WTC11 (cell line): ENCODE measurements at regions not wholly inside any gene's neighbourhood (a gene's known extent, or its start where the extent isn't known, plus 50 kb on each side); places are given as distances from the start of the nearest gene placed in this dataset.

Source experiments
- ATAC-seq: fragments of 200-7000 bp; cut with Tn5 transposase; 2 replicates; pipeline ENCODE4 v1.10.0; 2021; ENCODE audit warnings: mild to moderate bottlenecking, moderate library complexity
- CTCF ChIA-PET: fragments of 300-600 bp; sonication (Branson Sonifier 250); formaldehyde crosslinking; loops from one replicate; lab custom pipeline; 2021; ENCODE audit warnings: antibody characterized with exemption; lab: Charles Lee
- POLR2A ChIA-PET: fragments of 350-600 bp; sonication (Branson Sonifier 250); formaldehyde crosslinking; loops from one replicate; lab custom pipeline; 2021; ENCODE audit warnings: antibody characterized with exemption; lab: Charles Lee
- DNase-seq: peaks from one replicate; pipeline ENCODE4 v3.0.0; 2021; ENCODE audit warnings: low spot score
- H3K27ac Mint-ChIP-seq: 2 replicates; pipeline ENCODE4 v1.8.0; 2021; ENCODE audit warnings: mixed read lengths
- H3K27me3 Mint-ChIP-seq: 2 replicates; pipeline ENCODE4 v1.8.0; 2021; ENCODE audit warnings: low read depth, mild to moderate bottlenecking, moderate library complexity, mixed read lengths
- H3K36me3 Mint-ChIP-seq: 2 replicates; pipeline ENCODE4 v1.8.0; 2021; ENCODE audit warnings: mixed read lengths
- H3K4me1 Mint-ChIP-seq: 2 replicates; pipeline ENCODE4 v1.8.0; 2022; ENCODE audit warnings: mixed read lengths
- H3K4me3 Mint-ChIP-seq: 2 replicates; pipeline ENCODE4 v1.8.0; 2021; ENCODE audit warnings: mild to moderate bottlenecking, moderate library complexity, mixed read lengths
- H3K9me3 Mint-ChIP-seq: 2 replicates; pipeline ENCODE4 v1.8.0; 2021; ENCODE audit warnings: mixed read lengths
- ATF2 ChIP-seq: sonication (generic); formaldehyde crosslinking; IDR thresholded peaks from 2 replicates; pipeline ENCODE4 v1.8.1; 2022; ENCODE audit warnings: low read depth, missing genetic modification reagents, borderline replicate concordance
- ATF6 ChIP-seq: sonication (generic); formaldehyde crosslinking; IDR thresholded peaks from 2 replicates; pipeline ENCODE4 v1.8.1; 2023; ENCODE audit warnings: mild to moderate bottlenecking, missing genetic modification reagents
- EMX1 ChIP-seq: fragments of 250-450 bp; sonication (Bioruptor Pico); IDR thresholded peaks from 2 replicates; pipeline ENCODE4 v1.8.0; 2021; ENCODE audit warnings: mild to moderate bottlenecking
- GABPB1 ChIP-seq: sonication (generic); formaldehyde crosslinking; IDR thresholded peaks from 2 replicates; pipeline ENCODE4 v1.8.1; 2023; ENCODE audit warnings: mild to moderate bottlenecking, missing genetic modification reagents
- GTF2I ChIP-seq: fragments of 250-450 bp; sonication (Bioruptor Pico); conservative IDR thresholded peaks from 2 replicates; pipeline ENCODE4 v1.4.0; 2021; ENCODE audit warnings: mild to moderate bottlenecking
- HMGA2 ChIP-seq: fragments of 250-450 bp; sonication (Bioruptor Pico); IDR thresholded peaks from 2 replicates; pipeline ENCODE4 v1.4.0; 2021; ENCODE audit warnings: mild to moderate bottlenecking, moderate library complexity
- IRF1 ChIP-seq: sonication (generic); formaldehyde crosslinking; IDR thresholded peaks from 2 replicates; pipeline ENCODE4 v1.8.0; 2023; ENCODE audit warnings: missing genetic modification reagents
- IRF2 ChIP-seq: sonication (generic); formaldehyde crosslinking; IDR thresholded peaks from 2 replicates; pipeline ENCODE4 v1.8.0; 2022; ENCODE audit warnings: low read depth, missing genetic modification reagents, borderline replicate concordance
- JUN ChIP-seq: sonication (generic); formaldehyde crosslinking; IDR thresholded peaks from 2 replicates; pipeline ENCODE4 v1.8.0; 2023; ENCODE audit warnings: mild to moderate bottlenecking, missing genetic modification reagents
- NFATC4 ChIP-seq: fragments of 250-450 bp; sonication (Bioruptor Pico); IDR thresholded peaks from 2 replicates; pipeline ENCODE4 v1.9.0; 2021; ENCODE audit warnings: mild to moderate bottlenecking
- NR2C2 ChIP-seq: sonication (generic); formaldehyde crosslinking; IDR thresholded peaks from 2 replicates; pipeline ENCODE4 v1.8.0; 2022; ENCODE audit warnings: mild to moderate bottlenecking, missing genetic modification reagents
- OVOL2 ChIP-seq: fragments of 250-450 bp; sonication (Bioruptor Pico); IDR thresholded peaks from 2 replicates; pipeline ENCODE4 v1.9.0; 2021; ENCODE audit warnings: mild to moderate bottlenecking, borderline replicate concordance
- RORB ChIP-seq: fragments of 250-450 bp; sonication (Bioruptor Pico); IDR thresholded peaks from 2 replicates; pipeline ENCODE4 v1.9.0; 2021; ENCODE audit warnings: mild to moderate bottlenecking
- SMAD4 ChIP-seq: sonication (generic); formaldehyde crosslinking; IDR thresholded peaks from 2 replicates; pipeline ENCODE4 v1.8.0; 2022; ENCODE audit warnings: mild to moderate bottlenecking, missing genetic modification reagents
- SP1 ChIP-seq: sonication (generic); formaldehyde crosslinking; conservative IDR thresholded peaks from 2 replicates; pipeline ENCODE4 v1.8.1; 2022; ENCODE audit warnings: missing genetic modification reagents
- TEAD1 ChIP-seq: sonication (generic); formaldehyde crosslinking; IDR thresholded peaks from 2 replicates; pipeline ENCODE4 v1.8.0; 2022; ENCODE audit warnings: mild to moderate bottlenecking, missing genetic modification reagents
- USF1 ChIP-seq: sonication (generic); formaldehyde crosslinking; IDR thresholded peaks from 2 replicates; pipeline ENCODE4 v1.8.0; 2022; ENCODE audit warnings: mild to moderate bottlenecking, missing genetic modification reagents
- ZBTB43 ChIP-seq: sonication (generic); formaldehyde crosslinking; IDR thresholded peaks from 2 replicates; pipeline ENCODE4 v1.8.1; 2023; ENCODE audit warnings: mild to moderate bottlenecking, missing genetic modification reagents
- ZNF263 ChIP-seq: sonication (generic); formaldehyde crosslinking; IDR thresholded peaks from 2 replicates; pipeline ENCODE4 v1.8.1; 2022; ENCODE audit warnings: low read depth, mild to moderate bottlenecking, moderate library complexity, missing genetic modification reagents
- ZNF281 ChIP-seq: sonication (generic); formaldehyde crosslinking; IDR thresholded peaks from 2 replicates; pipeline ENCODE4 v1.8.0; 2023; ENCODE audit warnings: mild to moderate bottlenecking, missing genetic modification reagents

- ChIA-PET CTCF (no interaction called here), POLR2A (no interaction called here)
- ATAC-seq (no peak), DNase-seq (no peak)
- TF ChIP-seq IRF1 (CRISPR knock-in tag) (no peak), USF1 (no peak), JUN (CRISPR knock-in tag) (no peak), ATF6 (CRISPR knock-in tag) (no peak), ZBTB43 (no peak), ZNF263 (CRISPR knock-in tag) (no peak), TEAD1 (CRISPR knock-in tag) (no peak), IRF2 (CRISPR knock-in tag) (no peak), GTF2I (CRISPR knock-in tag) (no peak), RORB (CRISPR knock-in tag) (no peak), ATF2 (no peak), EMX1 (CRISPR knock-in tag) (no peak), SP1 (no peak), HMGA2 (CRISPR knock-in tag) (no peak), OVOL2 (CRISPR knock-in tag) (no peak)
- no peak overlapping the region for H3K4me3 Mint-ChIP-seq
- peaks cover 10% of the 10 kb centered on the region for H3K9me3 Mint-ChIP-seq
- peaks cover 2% of the 10 kb centered on the region; the same call in 1 of the 2 replicates for H3K27me3 Mint-ChIP-seq
- no peak overlapping the region for H3K27ac Mint-ChIP-seq
- H3K36me3 Mint-ChIP-seq, result peaks cover 3% of the 10 kb centered on the region; the same call in 1 of the 2 replicates
- peaks cover 36% of the 10 kb centered on the region for H3K4me1 Mint-ChIP-seq
Observed at GRCh38 chr1:228913626-228914414, 178.5 kb downstream of the RHOU start.

GRCh38 chr1:228914700-228915099, 179.4 kb downstream of the RHOU start:
- H3K4me3 Mint-ChIP-seq, result no peak overlapping the region
- H3K27me3 Mint-ChIP-seq, result peaks cover 2% of the 10 kb centered on the region; the same call in 1 of the 2 replicates
- peaks cover 3% of the 10 kb centered on the region; the same call in 1 of the 2 replicates for H3K36me3 Mint-ChIP-seq
- no peak overlapping the region for H3K27ac Mint-ChIP-seq
- POLR2A ChIA-PET, result no interaction called here
- TF ChIP-seq ZNF281 (CRISPR knock-in tag) (no peak), GABPB1 (CRISPR knock-in tag) (no peak), SMAD4 (CRISPR knock-in tag) (no peak), JUN (CRISPR knock-in tag) (no peak), NFATC4 (CRISPR knock-in tag) (no peak), OVOL2 (CRISPR knock-in tag) (no peak), NR2C2 (no peak)
- peaks cover 39% of the 10 kb centered on the region for H3K4me1 Mint-ChIP-seq
- ATAC-seq, result no peak
- H3K9me3 Mint-ChIP-seq, result peaks cover 10% of the 10 kb centered on the region
- no peak for DNase-seq
- CTCF ChIA-PET, result no interaction called here
